HEK293T (cell line): ENCODE measurements at regions not wholly inside any gene's neighbourhood (a gene's known extent, or its start where the extent isn't known, plus 50 kb on each side); places are given as distances from the start of the nearest gene placed in this dataset.

ENCODE experiments used
- BHLHE40 ChIP-seq: fragments of 450-650 bp; IDR thresholded peaks from 2 replicates; pipeline ENCODE4 v1.6.1; 2016; ENCODE audit warnings: mild to moderate bottlenecking, moderate library complexity, borderline replicate concordance
- ELF4 ChIP-seq: fragments of 450-650 bp; IDR thresholded peaks from 2 replicates; pipeline ENCODE4 v1.6.1; 2017; ENCODE audit warnings: antibody characterized with exemption
- FOXM1 ChIP-seq: fragments of 450-650 bp; IDR thresholded peaks from 2 replicates; pipeline ENCODE4 v1.6.1; 2017; ENCODE audit warnings: mild to moderate bottlenecking, borderline replicate concordance
- LEF1 ChIP-seq: fragments of 450-650 bp; IDR thresholded peaks from 2 replicates; pipeline ENCODE4 v1.6.1; 2017; ENCODE audit warnings: mild to moderate bottlenecking, borderline replicate concordance
- SP1 ChIP-seq: fragments of 450-650 bp; IDR thresholded peaks from 2 replicates; pipeline ENCODE4 v1.6.1; 2017
- SUZ12 ChIP-seq: fragments of 450-650 bp; IDR thresholded peaks from 2 replicates; pipeline ENCODE4 v1.6.1; 2016; ENCODE audit warnings: mild to moderate bottlenecking
- ZNF384 ChIP-seq: fragments of 450-650 bp; IDR thresholded peaks from 2 replicates; pipeline ENCODE4 v1.6.1; 2016

DNA sequence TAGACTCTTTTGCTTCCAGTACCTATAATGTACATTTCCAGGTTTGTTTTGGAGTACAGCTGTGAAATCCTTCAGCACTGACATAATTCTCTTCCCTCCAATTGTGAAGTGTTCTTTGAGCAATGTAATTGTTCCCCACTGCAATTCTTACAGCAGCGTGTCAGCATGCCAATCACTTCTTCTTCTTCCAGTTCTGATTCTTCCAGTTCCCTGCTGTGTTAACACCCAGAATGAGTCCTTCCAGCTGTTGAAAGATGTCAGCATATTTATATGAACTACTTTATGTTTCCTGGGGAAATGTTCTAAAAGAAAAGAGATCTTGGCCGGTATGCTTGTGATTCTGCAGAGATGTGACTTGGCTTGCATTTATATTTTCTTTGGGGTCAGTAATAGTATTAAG lies 213.9 kb downstream of the UNC5CL start:
- TF ChIP-seq BHLHE40 = no peak
- no peak for TF ChIP-seq SP1
- TF ChIP-seq LEF1 = no peak
- no peak for TF ChIP-seq SUZ12
- no peak for TF ChIP-seq ELF4
- TF ChIP-seq FOXM1 = no peak
- TF ChIP-seq ZNF384 = no peak
